Keratinocyte (primary cell): ENCODE measurements at regions not wholly inside any gene's neighbourhood (a gene's known extent, or its start where the extent isn't known, plus 50 kb on each side); places are given as distances from the start of the nearest gene placed in this dataset.

Experiments
- DNase-seq: peaks from one replicate; pipeline ENCODE4 v3.0.0-alpha.2; 2011; ENCODE audit warnings: low read depth, missing footprints, low spot score
- FAIRE-seq: peaks from 2 replicates; lab custom pipeline; 2011; peaks lifted over from hg19 to GRCh38; lab: Jason Lieb, UNC
- H2AFZ ChIP-seq: 2 replicates; pipeline ENCODE4 v1.6.0; 2012; ENCODE audit warnings: low read length, control low read depth, inconsistent platforms; ENCODE audit not compliant: control insufficient read depth
- H3K27ac ChIP-seq: 2 replicates; pipeline ENCODE4 v1.5.1; 2011; ENCODE audit warnings: low read length; ENCODE audit not compliant: control insufficient read depth, insufficient read depth
- H3K27me3 ChIP-seq: 3 replicates; pipeline ENCODE4 v1.6.0; 2011; ENCODE audit warnings: low read length; ENCODE audit not compliant: control insufficient read depth, insufficient read depth; ENCODE audit errors: extremely low read depth
- H3K36me3 ChIP-seq, 2 experiments: 2 replicates in 1 of 2; 3 replicates in 1 of 2; pipeline ENCODE4 v1.5.1; 2011; ENCODE audit warnings: low read length in 2 of 2, mild to moderate bottlenecking in 1 of 2; ENCODE audit not compliant: control insufficient read depth in 2 of 2, insufficient read depth in 2 of 2; ENCODE audit errors: extremely low read depth in 1 of 2
- H3K4me1 ChIP-seq: 3 replicates; pipeline ENCODE4 v1.5.1; 2011; ENCODE audit warnings: low read length; ENCODE audit not compliant: control insufficient read depth, insufficient read depth; ENCODE audit errors: extremely low read depth
- H3K4me2 ChIP-seq: 3 replicates; pipeline ENCODE4 v1.6.0; 2011; ENCODE audit warnings: low read depth, low read length; ENCODE audit not compliant: control insufficient read depth, insufficient read depth; ENCODE audit errors: extremely low read depth
- H3K4me3 ChIP-seq, 3 experiments: fragments of 200-600 bp in 1 of 3; sonication (generic) in 1 of 3; 2 replicates in 2 of 3; 3 replicates in 1 of 3; pipeline ENCODE4 v1.5.1; 2011 to 2016; ENCODE audit warnings: low read length in 3 of 3, mild to moderate bottlenecking in 3 of 3, control low read depth in 2 of 3, inconsistent platforms in 1 of 3, low read depth in 1 of 3, mixed read lengths in 1 of 3, mixed run types in 1 of 3, moderate library complexity in 1 of 3; ENCODE audit not compliant: control insufficient read depth in 2 of 3, insufficient read depth in 2 of 3; ENCODE audit errors: extremely low read depth in 1 of 3
- H3K79me2 ChIP-seq: 2 replicates; pipeline ENCODE4 v1.6.0; 2012; ENCODE audit warnings: low read length; ENCODE audit not compliant: control insufficient read depth, insufficient read depth
- H3K9ac ChIP-seq: 3 replicates; pipeline ENCODE4 v1.6.0; 2011; ENCODE audit warnings: low read length; ENCODE audit not compliant: control insufficient read depth, insufficient read depth; ENCODE audit errors: extremely low read depth
- H3K9me1 ChIP-seq: 3 replicates; pipeline ENCODE4 v1.6.0; 2011; ENCODE audit warnings: low read length; ENCODE audit not compliant: control insufficient read depth, insufficient read depth; ENCODE audit errors: extremely low read depth
- H3K9me3 ChIP-seq: 2 replicates; pipeline ENCODE4 v1.5.1; 2012; ENCODE audit warnings: low read depth, low read length; ENCODE audit not compliant: control insufficient read depth
- H4K20me1 ChIP-seq: 3 replicates; pipeline ENCODE4 v1.6.0; 2011; ENCODE audit warnings: low read length; ENCODE audit not compliant: control insufficient read depth, insufficient read depth; ENCODE audit errors: extremely low read depth
- CTCF ChIP-seq, 3 experiments: IDR thresholded peaks in 1 of 3; conservative IDR thresholded peaks in 1 of 3; optimal IDR thresholded peaks in 1 of 3; 2 replicates in 2 of 3; 3 replicates in 1 of 3; pipeline versions ENCODE3 to v1.5.1; 2011; ENCODE audit warnings: low read length in 3 of 3, mild to moderate bottlenecking in 3 of 3, moderate library complexity in 2 of 3, control low read depth in 1 of 3, inconsistent platforms in 1 of 3; ENCODE audit not compliant: insufficient read depth in 2 of 3; ENCODE audit errors: extremely low read depth in 1 of 3
- EZH2 ChIP-seq: IDR thresholded peaks from one replicate; pipeline ENCODE4 v1.6.1; 2012; ENCODE audit warnings: inconsistent platforms, mild to moderate bottlenecking, low read length, moderate library complexity
- dilution Hi-C: fragments of 300-500 bp; cut with MboI; formaldehyde crosslinking; loops from one replicate; pipeline ENCODE4 v1.7.0; 2020; ENCODE audit warnings: low sequenced_read_pairs; ENCODE audit not compliant: extremely low pct_ligation_motif_present

GRCh38 chr7:46879783-46880182 is 702.1 kb downstream of the TNS3 start:
- FAIRE-seq: no peak

GRCh38 chr7:46871516-46871915 is 710.4 kb downstream of the TNS3 start:
- Histone ChIP-seq H3K4me3 (no peak overlapping the region), H4K20me1 (no peaks in the 10 kb centered on the region), H3K36me3 (no peaks in the 10 kb centered on the region), H3K27me3 (no peaks in the 10 kb centered on the region), H3K79me2 (no peaks in the 10 kb centered on the region), H3K4me2 (no peak overlapping the region), H3K9me1 (no peaks in the 10 kb centered on the region), H3K9me3 (no peaks in the 10 kb centered on the region), H3K4me1 (peaks cover 2% of the 10 kb centered on the region), H3K27ac (no peak overlapping the region), H2AFZ (no peak overlapping the region), H3K9ac (no peak overlapping the region)
- peak; percentile 29 for FAIRE-seq
- no peak for TF ChIP-seq CTCF (optimal IDR thresholded peaks at IDR 0.05 in 1 of 3, IDR thresholded peaks at IDR 0.05 in 1 of 3, conservative IDR thresholded peaks at IDR 0.05 in 1 of 3; ENCODE audit: extremely low read depth in 1 of 3, insufficient read depth in 2 of 3, low read length in 3 of 3)
- no peak for TF ChIP-seq EZH2
- DNase-seq: no peak
- dilution Hi-C loops: no loop called here

More at GRCh38 chr7:46879783-46880182, 702.1 kb downstream of the TNS3 start:
- Histone ChIP-seq H3K27ac (no peak overlapping the region), H3K9ac (no peak overlapping the region), H3K4me1 (peaks cover 10% of the 10 kb centered on the region), H3K79me2 (no peaks in the 10 kb centered on the region), H3K36me3 (no peaks in the 10 kb centered on the region), H4K20me1 (no peaks in the 10 kb centered on the region), H3K9me3 (no peaks in the 10 kb centered on the region), H2AFZ (no peak overlapping the region), H3K4me3 (no peak overlapping the region), H3K27me3 (no peaks in the 10 kb centered on the region), H3K4me2 (no peak overlapping the region), H3K9me1 (no peaks in the 10 kb centered on the region)
- no peak for DNase-seq
- dilution Hi-C loops: no loop called here
- no peak for TF ChIP-seq CTCF (optimal IDR thresholded peaks at IDR 0.05 in 1 of 3, IDR thresholded peaks at IDR 0.05 in 1 of 3, conservative IDR thresholded peaks at IDR 0.05 in 1 of 3; ENCODE audit: extremely low read depth in 1 of 3, insufficient read depth in 2 of 3, low read length in 3 of 3)
- TF ChIP-seq EZH2: no peak
